Heart right ventricle (tissue), 16 donors: ENCODE measurements at regions not wholly inside any gene's neighbourhood (a gene's known extent, or its start where the extent isn't known, plus 50 kb on each side); places are given as distances from the start of the nearest gene placed in this dataset.

Experiments used
- ATAC-seq, 8 donors: fragments of 200-7000 bp; cut with Tn5 transposase; one replicate each; pipeline ENCODE4 v1.9.1; 2020; ENCODE audit warnings: mild to moderate bottlenecking in 8 of 8, moderate library complexity in 8 of 8, moderate number of reproducible peaks in 1 of 8
- DNase-seq, 2 donors: peaks; one replicate each; pipeline ENCODE4 v3.0.0-alpha.2; 2020
- H3K27ac ChIP-seq, 10 donors: fragments of 200-600 bp; sonication (generic) in 2 of 10; one replicate each; pipeline versions ENCODE4 v1.5.0 to v1.8.0; 2020 to 2022; ENCODE audit warnings: mild to moderate bottlenecking in 3 of 10
- H3K27me3 ChIP-seq, 7 donors: fragments of 200-600 bp; one replicate each; pipeline ENCODE4 v1.8.0; 2021 to 2022; ENCODE audit warnings: mild to moderate bottlenecking in 2 of 7
- H3K36me3 ChIP-seq, 9 donors: fragments of 200-600 bp; sonication (generic) in 1 of 9; one replicate each; pipeline versions ENCODE4 v1.5.0 to v1.8.0; 2020 to 2022; ENCODE audit warnings: mild to moderate bottlenecking in 2 of 9
- H3K4me1 ChIP-seq, 9 donors: fragments of 200-600 bp; sonication (generic) in 1 of 9; one replicate each; pipeline versions ENCODE4 v1.5.0 to v1.8.0; 2020 to 2022; ENCODE audit warnings: mild to moderate bottlenecking in 4 of 9
- H3K4me3 ChIP-seq, 10 donors: fragments of 200-600 bp; sonication (generic) in 2 of 10; one replicate each; pipeline versions ENCODE4 v1.5.0 to v1.8.0; 2020 to 2022; ENCODE audit warnings: mild to moderate bottlenecking in 7 of 10, moderate library complexity in 2 of 10
- H3K9me3 ChIP-seq, 11 donors: fragments of 200-600 bp in 10 of 11; sonication (generic) in 2 of 11; one replicate each; pipeline versions ENCODE4 v1.5.0 to v1.8.0; 2013 to 2022; ENCODE audit warnings: mild to moderate bottlenecking in 2 of 11, control low read depth in 1 of 11, moderate library complexity in 1 of 11
- WGBS, 2 donors: extraction: QIAGEN DNeasy Blood & Tissue Kit; methylation state at CpG; one replicate each; pipeline ENCODE4 v1.1.7; 2013; ENCODE audit warnings: inconsistent platforms in 1 of 2; 5-methylcytosine and 5-hydroxymethylcytosine counted together
- intact Hi-C, 10 donors: fragments of 100-400 bp; cut with DNase I; formaldehyde crosslinking; loops; one replicate each; pipeline versions ENCODE4 v1.11.1 to v1.14.2; 2022
- TF ChIP-seq, protein P1 (sequence below), 9 donors: fragments of 200-600 bp; sonication (generic) in 2 of 9; IDR thresholded peaks; one replicate each; pipeline versions ENCODE4 v1.5.0 to v1.8.0; 2021 to 2022; ENCODE audit warnings: antibody characterized with exemption in 9 of 9, mild to moderate bottlenecking in 5 of 9, moderate library complexity in 1 of 9
- donor health status: Arrhythmogenic right ventricular cardiomyopathy.
- donor health status: ischemic (EF 13 %, LVEDD 7.1; RV severe dilation, severe dysfunction).
- donor health status: healthy with polysubstance abuse.
- donor health status: DM: no; HTN: yes; CAD: no.
- donor health status: DM: no; HTN: no; CAD: no.
- donor health status: ischemic (EF 25% LVEDD 6.9; RV normal size, moderate dysfunction).
- donor health status: ischemic (EF 25% LVEDD 5.7; RV mildly dilated, moderate dysfunction).
- donor health status: healthy.
- donor health status: DM: yes; HTN: yes; CAD: no.
- donor health status: Ischemic cardiomyopathy.
- donor health status: ischemic (EF 35%, LVEDD 5.7; RV mildly dilated, moderate dysfunction).
- donor health status: nonischemic (EF 11% LVEDD 7.7; RV severe dilation, severe dysfunction).
- donor health status: DM: yes; HTN: yes; CAD: no.
- donor health status: PGD.
- donor health status: ischemic (EF 29% LVEDD 5.4; RV normal size, mild dysfunction).
- donor health status: nonischemic (EF 23%, LVEDD 6.1; RV moderate dilation, normal function).

DNA sequence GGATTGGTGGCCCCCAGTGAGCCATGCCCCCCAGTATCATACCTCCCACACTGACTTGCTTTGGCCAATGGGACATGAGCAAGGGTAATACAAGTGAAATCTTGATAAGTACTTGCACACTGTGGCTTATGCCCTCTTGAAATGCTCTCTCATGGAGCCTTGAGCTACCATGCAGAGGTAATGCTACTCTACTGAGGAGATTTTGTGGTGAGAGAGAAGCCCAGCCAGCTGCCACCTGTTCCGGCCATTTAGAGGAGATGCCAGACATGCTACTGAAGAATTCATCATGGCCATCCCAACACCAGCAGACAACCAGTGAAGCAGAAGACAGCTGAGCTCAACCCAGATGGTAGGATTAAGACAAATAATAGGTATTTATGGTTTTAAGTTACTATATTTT lies 299.5 kb downstream of the MEF2C start:
- Histone ChIP-seq H3K9me3 (peaks cover 0 to 11% (median 5%) of the 10 kb centered on the region in 11 donors), H3K27ac (no peak overlapping the region), H3K27me3 (no peaks in the 10 kb centered on the region), H3K4me1 (no peaks in the 10 kb centered on the region), H3K4me3 (no peak overlapping the region), H3K36me3 (no peaks in the 10 kb centered on the region)
- 79 to 96% methylated on average over 1 of the region's 1 CpG for WGBS, 2 donors
- DNase-seq (no peak), ATAC-seq (no peak)
- TF ChIP-seq, protein P1, sequence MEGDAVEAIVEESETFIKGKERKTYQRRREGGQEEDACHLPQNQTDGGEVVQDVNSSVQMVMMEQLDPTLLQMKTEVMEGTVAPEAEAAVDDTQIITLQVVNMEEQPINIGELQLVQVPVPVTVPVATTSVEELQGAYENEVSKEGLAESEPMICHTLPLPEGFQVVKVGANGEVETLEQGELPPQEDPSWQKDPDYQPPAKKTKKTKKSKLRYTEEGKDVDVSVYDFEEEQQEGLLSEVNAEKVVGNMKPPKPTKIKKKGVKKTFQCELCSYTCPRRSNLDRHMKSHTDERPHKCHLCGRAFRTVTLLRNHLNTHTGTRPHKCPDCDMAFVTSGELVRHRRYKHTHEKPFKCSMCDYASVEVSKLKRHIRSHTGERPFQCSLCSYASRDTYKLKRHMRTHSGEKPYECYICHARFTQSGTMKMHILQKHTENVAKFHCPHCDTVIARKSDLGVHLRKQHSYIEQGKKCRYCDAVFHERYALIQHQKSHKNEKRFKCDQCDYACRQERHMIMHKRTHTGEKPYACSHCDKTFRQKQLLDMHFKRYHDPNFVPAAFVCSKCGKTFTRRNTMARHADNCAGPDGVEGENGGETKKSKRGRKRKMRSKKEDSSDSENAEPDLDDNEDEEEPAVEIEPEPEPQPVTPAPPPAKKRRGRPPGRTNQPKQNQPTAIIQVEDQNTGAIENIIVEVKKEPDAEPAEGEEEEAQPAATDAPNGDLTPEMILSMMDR (IDR thresholded peaks at IDR 0.05): no peak
- intact Hi-C loops: no loop called here

DNA sequence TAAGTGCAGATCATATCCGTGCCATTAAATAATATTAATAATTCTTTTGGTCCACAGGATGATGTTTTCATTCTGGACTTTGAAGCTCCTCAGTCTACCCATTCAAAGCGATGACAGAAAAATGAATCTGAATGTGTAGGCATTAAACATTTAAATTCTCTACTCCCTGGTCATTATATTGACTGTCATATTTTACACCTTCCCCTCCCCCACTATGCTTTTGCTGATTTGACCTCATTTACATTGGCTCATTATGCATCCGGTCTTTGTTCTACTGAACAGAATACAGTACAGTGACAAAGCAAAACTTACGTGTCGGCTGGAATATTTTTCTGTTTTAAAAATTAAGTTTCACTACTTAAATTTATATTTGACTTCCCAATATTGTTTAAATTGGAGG lies 289.7 kb upstream of the TMEM161B start:
- whole genome bisulfite sequencing, 2 donors: 86% methylated on average over 5 of the region's 5 CpGs
- Histone ChIP-seq H3K36me3 (no peaks in the 10 kb centered on the region), H3K27me3 (peaks cover 0 to 8% (median 0%) of the 10 kb centered on the region in 7 donors), H3K4me1 (no peaks in the 10 kb centered on the region), H3K9me3 (no peaks in the 10 kb centered on the region), H3K27ac (no peak overlapping the region), H3K4me3 (no peak overlapping the region)
- ATAC-seq: no peak
- TF ChIP-seq, protein P1 (IDR thresholded peaks at IDR 0.05): no peak
- DNase-seq: no peak
- intact Hi-C loops: no loop called here

DNA sequence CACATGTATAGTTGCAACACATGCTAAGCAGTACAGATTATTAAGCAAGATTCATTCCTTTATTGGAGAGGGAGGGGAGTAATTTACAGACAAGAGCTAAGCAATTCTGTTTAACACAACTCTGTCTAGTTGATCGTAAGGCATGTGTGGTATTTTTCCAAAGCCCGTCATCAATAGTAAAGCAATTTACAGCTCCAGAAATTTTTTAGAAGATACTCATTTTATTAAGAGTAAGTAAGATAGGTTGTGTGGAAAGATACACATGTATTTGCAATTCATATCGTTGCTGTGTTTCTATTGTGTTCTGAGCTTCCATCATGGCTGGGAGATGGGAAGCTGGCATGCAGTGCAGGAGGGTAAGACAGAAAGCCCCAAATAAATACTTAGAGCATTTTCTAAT lies 289.2 kb upstream of the TMEM161B start:
- WGBS, 2 donors: 83 to 86% methylated on average over 3 of the region's 3 CpGs
- no peaks in the 10 kb centered on the region for H3K9me3 ChIP-seq
- no peak for ATAC-seq

DNA sequence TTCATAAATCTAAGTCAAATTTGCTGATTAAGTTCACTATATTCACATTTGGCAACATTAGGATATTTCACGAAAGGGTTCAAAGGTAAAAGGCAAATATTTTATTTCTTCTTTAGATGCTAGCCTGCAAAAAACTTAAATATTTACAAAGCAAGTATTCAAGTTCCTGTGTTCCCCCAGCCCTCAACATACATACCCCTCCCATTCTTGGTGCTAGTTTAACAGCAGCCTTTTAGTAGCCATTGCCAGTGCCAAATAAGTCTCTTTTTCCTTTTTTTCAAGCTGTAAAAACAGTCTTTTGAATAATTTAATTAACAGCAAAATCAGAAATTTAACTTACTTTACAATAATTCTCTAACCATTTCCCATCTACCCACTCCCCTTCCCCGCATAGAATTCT lies 288.5 kb upstream of the TMEM161B start:
- DNase-seq (no peak), ATAC-seq (no peak)
- Histone ChIP-seq H3K36me3 (no peaks in the 10 kb centered on the region), H3K4me1 (no peaks in the 10 kb centered on the region), H3K27ac (no peak overlapping the region), H3K4me3 (no peak overlapping the region), H3K27me3 (peaks cover 0 to 8% (median 0%) of the 10 kb centered on the region in 7 donors), H3K9me3 (no peaks in the 10 kb centered on the region)
- 87 to 92% methylated on average over 2 of the region's 2 CpGs for WGBS, 2 donors
- TF ChIP-seq, protein P1 (IDR thresholded peaks at IDR 0.05): no peak
- intact Hi-C loops: no loop called here

More for the DNA sequence above, 289.2 kb upstream of the TMEM161B start:
- intact Hi-C loops: no loop called here
- Histone ChIP-seq H3K27me3 (peaks cover 0 to 8% (median 0%) of the 10 kb centered on the region in 7 donors), H3K36me3 (no peaks in the 10 kb centered on the region), H3K4me3 (no peak overlapping the region), H3K27ac (no peak overlapping the region), H3K4me1 (no peaks in the 10 kb centered on the region)
- DNase-seq: no peak
- TF ChIP-seq, protein P1 (IDR thresholded peaks at IDR 0.05): no peak
